ENCODE measurements at regions not wholly inside any gene's neighbourhood (a gene's known extent, or its start where the extent isn't known, plus 50 kb on each side); places are given as distances from the start of the nearest gene placed in this dataset.
A peak's percentile ranks its signal among the peaks of the same experiment; 100 is the strongest.
"Not testable (repeated sequence)": the region's sequence is repeated elsewhere in the genome, so short reads cannot be mapped to it uniquely, and the experiment has no call there.

GRCh38 chr4:128688846-128689437, 120.6 kb upstream of the JADE1 start:
- DNase-seq (ENCODE audit: low spot score), result peak; percentile 40

GRCh38 chr4:128688033-128688721, 121.3 kb upstream of the JADE1 start:
- no peak for DNase-seq (ENCODE audit: low spot score)

GRCh38 chr4:128686810-128687209, 122.7 kb upstream of the JADE1 start:
- DNase-seq (ENCODE audit: low spot score), result no peak

- DNase-seq (ENCODE audit: low spot score), result peak; percentile 34
Measured at GRCh38 chr4:128686032-128686465, 123.5 kb upstream of the JADE1 start.

- no peak for DNase-seq (ENCODE audit: low spot score)
Measured at GRCh38 chr4:128684016-128684415, 125.5 kb upstream of the JADE1 start.

- no peak for DNase-seq (ENCODE audit: low spot score)
Measured at GRCh38 chr4:128682942-128683666, 126.4 kb upstream of the JADE1 start.

- DNase-seq (ENCODE audit: low spot score), result no peak
Measured at GRCh38 chr4:128676095-128676494, 133.4 kb upstream of the JADE1 start.

- no peak for DNase-seq (ENCODE audit: low spot score)
Measured at GRCh38 chr4:128675083-128675482, 134.4 kb upstream of the JADE1 start.

GRCh38 chr4:128673159-128673558, 136.3 kb upstream of the JADE1 start:
- DNase-seq (ENCODE audit: low spot score), result not testable (repeated sequence)

- not testable (repeated sequence) for DNase-seq (ENCODE audit: low spot score)
Measured at GRCh38 chr4:128672596-128672995, 136.9 kb upstream of the JADE1 start.

GRCh38 chr4:128670513-128670912, 139.0 kb upstream of the JADE1 start:
- no peak for DNase-seq (ENCODE audit: low spot score)

- DNase-seq (ENCODE audit: low spot score), result no peak
Measured at GRCh38 chr4:128668566-128668965, 140.9 kb upstream of the JADE1 start.

- DNase-seq (ENCODE audit: low spot score), result no peak
Measured at GRCh38 chr4:128665514-128665913, 144.0 kb upstream of the JADE1 start.

- DNase-seq (ENCODE audit: low spot score), result no peak
Measured at GRCh38 chr4:128663325-128663724, 146.2 kb upstream of the JADE1 start.

- DNase-seq (ENCODE audit: low spot score), result no peak
Measured at GRCh38 chr4:128661479-128661878, 148.0 kb upstream of the JADE1 start.

- no peak for DNase-seq (ENCODE audit: low spot score)
Measured at GRCh38 chr4:128660361-128661215, 148.9 kb upstream of the JADE1 start.

GRCh38 chr4:128658214-128658631, 151.3 kb upstream of the JADE1 start:
- no peak for DNase-seq (ENCODE audit: low spot score)

- no peak for DNase-seq (ENCODE audit: low spot score)
Measured at GRCh38 chr4:128657638-128658037, 151.9 kb upstream of the JADE1 start.

GRCh38 chr4:128654465-128654864, 155.0 kb upstream of the JADE1 start:
- DNase-seq (ENCODE audit: low spot score), result no peak

- DNase-seq (ENCODE audit: low spot score), result no peak
Measured at GRCh38 chr4:128653527-128654444, 155.7 kb upstream of the JADE1 start.

- no peak for DNase-seq (ENCODE audit: low spot score)
Measured at GRCh38 chr4:128649575-128650205, 159.8 kb upstream of the JADE1 start.

Data from hematopoietic multipotent progenitor cell treated with erythropoietin and hydrocortisone succinate and interleukin-3 and kit ligand, for 15 days (in vitro differentiated cells).